Dendritic cell treated with granulocyte-macrophage colony-stimulating factor and Interleukin-4, amounts not matched to agents 40 ng/mL and 50 ng/mL, for 4 days (primary cell): ENCODE measurements at regions not wholly inside any gene's neighbourhood (a gene's known extent, or its start where the extent isn't known, plus 50 kb on each side); places are given as distances from the start of the nearest gene placed in this dataset.

ENCODE experiments used
- H3K27ac Mint-ChIP-seq: one replicate; pipeline ENCODE4 v1.8.0; 2022; ENCODE audit warnings: mild to moderate bottlenecking, mixed read lengths
- H3K27me3 Mint-ChIP-seq: one replicate; pipeline ENCODE4 v1.8.0; 2022; ENCODE audit warnings: mild to moderate bottlenecking, mixed read lengths
- H3K36me3 Mint-ChIP-seq: one replicate; pipeline ENCODE4 v1.8.0; 2022; ENCODE audit warnings: low read depth, mixed read lengths
- H3K4me1 Mint-ChIP-seq: one replicate; pipeline ENCODE4 v1.8.0; 2022; ENCODE audit warnings: low read depth, mixed read lengths
- H3K4me3 Mint-ChIP-seq: one replicate; pipeline ENCODE4 v1.8.0; 2022; ENCODE audit warnings: mild to moderate bottlenecking, moderate library complexity, mixed read lengths
- H3K9me3 Mint-ChIP-seq: one replicate; pipeline ENCODE4 v1.8.0; 2022; ENCODE audit warnings: mixed read lengths
- intact Hi-C: fragments of 100-400 bp; cut with micrococcal nuclease; formaldehyde crosslinking; loops from one replicate; pipeline ENCODE4 v1.15.0; 2022

DNA sequence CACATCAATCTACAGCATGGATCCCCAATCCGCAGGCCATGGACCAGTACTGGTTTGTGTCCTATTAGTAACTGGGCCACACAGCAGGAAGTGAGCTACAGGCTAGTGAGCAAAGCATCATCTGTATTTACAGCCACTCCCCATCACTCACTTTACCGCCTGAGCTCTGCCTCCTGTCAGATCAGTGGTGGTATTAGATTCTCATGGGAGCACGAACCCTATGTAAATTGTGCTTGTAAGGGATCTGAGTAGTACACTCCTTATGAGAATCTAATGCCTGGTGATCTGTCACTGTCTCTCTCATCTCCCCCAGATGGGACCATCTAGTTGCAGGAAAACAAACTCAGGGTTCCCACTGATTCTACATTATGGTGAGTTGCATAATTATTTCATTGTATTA lies 212.7 kb upstream of the FAM174A start:
- Mint-ChIP-seq H3K36me3 (no peaks in the 10 kb centered on the region), H3K4me3 (no peak overlapping the region), H3K9me3 (no peaks in the 10 kb centered on the region), H3K27ac (no peak overlapping the region), H3K4me1 (peaks cover 5% of the 10 kb centered on the region), H3K27me3 (no peaks in the 10 kb centered on the region)
- intact Hi-C loops, result no loop called here

DNA sequence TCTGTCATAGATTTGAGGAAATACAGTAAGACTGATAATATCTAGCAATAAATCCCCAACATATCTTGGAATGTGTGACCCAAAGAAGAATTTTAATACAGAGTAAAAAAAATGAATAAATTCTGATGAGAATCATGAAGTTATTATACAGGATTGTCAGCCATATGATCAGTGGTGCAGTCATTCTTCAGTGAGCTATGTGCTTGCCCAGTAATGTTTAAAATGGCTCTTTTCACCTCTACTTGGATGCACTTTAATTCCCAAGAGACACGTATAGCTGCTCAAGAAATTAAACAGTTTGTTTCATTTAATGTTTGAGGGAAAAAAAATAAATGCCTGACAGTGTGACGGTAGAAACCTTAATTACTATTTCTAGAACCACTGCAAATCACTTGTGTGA lies 215.3 kb upstream of the FAM174A start:
- peaks cover 5% of the 10 kb centered on the region for H3K4me1 Mint-ChIP-seq
- H3K36me3 Mint-ChIP-seq, result no peaks in the 10 kb centered on the region
- peaks cover 6% of the 10 kb centered on the region for H3K9me3 Mint-ChIP-seq
- intact Hi-C loops, result no loop called here
- no peak overlapping the region for H3K27ac Mint-ChIP-seq
- H3K27me3 Mint-ChIP-seq, result no peaks in the 10 kb centered on the region
- H3K4me3 Mint-ChIP-seq, result no peak overlapping the region

DNA sequence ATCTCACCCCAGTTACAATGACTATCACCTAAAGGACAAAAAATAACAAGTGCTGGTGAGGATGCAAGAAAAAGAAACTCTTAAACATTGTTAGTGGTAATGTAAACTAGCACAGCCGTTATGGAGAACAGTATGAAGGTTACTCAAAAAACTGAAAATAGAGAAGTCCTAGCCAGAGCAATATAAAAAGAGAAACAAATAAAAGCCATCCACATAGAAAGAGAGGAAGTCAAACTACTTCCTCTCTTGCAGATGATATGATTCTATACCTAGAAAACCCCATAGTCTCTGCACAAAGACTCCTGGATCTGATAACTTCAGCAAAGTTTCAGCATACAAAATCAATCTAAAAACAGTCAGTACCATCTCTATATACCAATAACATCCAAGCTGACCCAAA lies 221.5 kb upstream of the FAM174A start:
- Mint-ChIP-seq H3K9me3 (peaks cover 15% of the 10 kb centered on the region), H3K36me3 (no peaks in the 10 kb centered on the region), H3K4me1 (peaks cover 12% of the 10 kb centered on the region), H3K27me3 (peaks cover 7% of the 10 kb centered on the region), H3K4me3 (no peak overlapping the region), H3K27ac (no peak overlapping the region)
- intact Hi-C loops, result no loop called here

DNA sequence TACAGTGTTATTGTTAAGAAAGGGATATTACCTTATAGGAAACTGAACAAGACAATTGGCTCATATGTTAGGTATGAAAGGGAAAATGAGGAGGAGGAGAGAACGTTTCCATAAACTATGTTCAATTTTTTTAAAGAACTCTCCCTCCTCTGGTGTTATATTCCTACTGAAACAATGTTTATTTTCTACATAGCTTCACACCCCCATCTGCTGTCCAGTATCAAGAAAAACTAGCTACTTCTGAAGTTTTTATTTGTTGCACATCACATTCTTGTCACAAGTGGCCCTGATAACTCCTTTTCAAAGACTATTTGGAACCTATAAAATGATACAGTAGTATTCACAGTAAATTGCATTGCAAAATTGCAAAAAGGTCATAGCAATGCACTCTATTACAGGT lies 223.4 kb upstream of the FAM174A start:
- Mint-ChIP-seq H3K27ac (no peak overlapping the region), H3K9me3 (peaks cover 15% of the 10 kb centered on the region), H3K4me3 (no peak overlapping the region), H3K27me3 (peaks cover 9% of the 10 kb centered on the region), H3K36me3 (no peaks in the 10 kb centered on the region), H3K4me1 (peaks cover 7% of the 10 kb centered on the region)
- intact Hi-C loops, result no loop called here

DNA sequence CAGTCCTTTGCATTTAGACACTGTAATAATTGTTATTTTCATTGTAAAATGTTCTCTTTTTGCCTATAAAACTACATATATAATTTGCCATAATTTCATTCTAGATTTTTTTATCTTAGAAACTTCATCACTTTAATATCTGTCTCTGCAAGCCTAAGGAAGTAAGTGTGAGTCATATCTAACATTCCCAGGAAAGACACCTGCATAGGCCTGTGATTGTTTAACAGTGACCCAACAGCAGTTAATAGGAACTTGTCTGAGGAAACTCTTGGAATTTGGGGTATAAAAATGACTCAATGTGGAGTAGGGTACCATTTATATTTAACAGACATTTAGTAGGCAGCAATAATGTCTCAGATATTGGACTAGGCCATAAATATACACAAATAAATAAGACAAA lies 229.2 kb upstream of the FAM174A start:
- Mint-ChIP-seq H3K36me3 (no peaks in the 10 kb centered on the region), H3K27ac (no peak overlapping the region), H3K4me1 (no peaks in the 10 kb centered on the region), H3K4me3 (no peak overlapping the region), H3K27me3 (peaks cover 12% of the 10 kb centered on the region), H3K9me3 (no peaks in the 10 kb centered on the region)
- intact Hi-C loops, result no loop called here

DNA sequence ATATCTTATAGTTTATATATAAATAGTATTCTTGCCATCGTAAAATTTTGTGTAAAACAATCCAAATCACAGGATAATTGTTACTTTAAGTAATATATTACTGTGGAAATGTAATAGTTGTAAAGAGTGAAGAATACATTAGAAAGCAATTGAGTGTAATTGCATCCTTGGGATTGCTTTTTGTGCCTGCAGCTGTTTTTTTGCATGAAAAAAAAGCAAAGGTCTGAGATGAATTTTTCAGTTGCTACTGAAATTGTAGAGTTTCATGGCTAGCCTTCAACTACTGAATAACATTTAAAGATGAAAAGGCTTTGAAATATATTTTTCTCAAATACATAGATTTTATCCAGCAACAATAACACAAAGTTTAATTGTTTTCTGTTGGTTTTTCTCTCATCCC lies 232.0 kb upstream of the FAM174A start:
- H3K36me3 Mint-ChIP-seq, result no peaks in the 10 kb centered on the region
- peaks cover 13% of the 10 kb centered on the region for H3K4me1 Mint-ChIP-seq
- intact Hi-C loops, result no loop called here
- H3K4me3 Mint-ChIP-seq, result no peak overlapping the region
- no peaks in the 10 kb centered on the region for H3K9me3 Mint-ChIP-seq
- H3K27me3 Mint-ChIP-seq, result peaks cover 6% of the 10 kb centered on the region
- H3K27ac Mint-ChIP-seq, result no peak overlapping the region

- Mint-ChIP-seq H3K27me3 (no peaks in the 10 kb centered on the region), H3K27ac (no peak overlapping the region)
- intact Hi-C loops, result no loop called here
These were observed 235.9 kb upstream of the FAM174A start for GRCh38 chr5:100299261-100299660.

GRCh38 chr5:100276071-100276470 lies 259.1 kb upstream of the FAM174A start:
- H3K9me3 Mint-ChIP-seq, result no peaks in the 10 kb centered on the region
- intact Hi-C loops, result no loop called here
- no peaks in the 10 kb centered on the region for H3K36me3 Mint-ChIP-seq
- no peaks in the 10 kb centered on the region for H3K27me3 Mint-ChIP-seq
- H3K4me1 Mint-ChIP-seq, result no peaks in the 10 kb centered on the region
- H3K27ac Mint-ChIP-seq, result no peak overlapping the region
- H3K4me3 Mint-ChIP-seq, result no peak overlapping the region

More at GRCh38 chr5:100299261-100299660, 235.9 kb upstream of the FAM174A start:
- H3K4me1 Mint-ChIP-seq, result peaks cover 13% of the 10 kb centered on the region
- no peaks in the 10 kb centered on the region for H3K36me3 Mint-ChIP-seq
- H3K4me3 Mint-ChIP-seq, result no peak overlapping the region
- no peaks in the 10 kb centered on the region for H3K9me3 Mint-ChIP-seq

GRCh38 chr5:100275631-100276030 lies 259.5 kb upstream of the FAM174A start:
- Mint-ChIP-seq H3K27ac (no peak overlapping the region), H3K4me3 (no peak overlapping the region), H3K27me3 (no peaks in the 10 kb centered on the region), H3K9me3 (no peaks in the 10 kb centered on the region), H3K36me3 (no peaks in the 10 kb centered on the region), H3K4me1 (no peaks in the 10 kb centered on the region)
- intact Hi-C loops, result no loop called here

DNA sequence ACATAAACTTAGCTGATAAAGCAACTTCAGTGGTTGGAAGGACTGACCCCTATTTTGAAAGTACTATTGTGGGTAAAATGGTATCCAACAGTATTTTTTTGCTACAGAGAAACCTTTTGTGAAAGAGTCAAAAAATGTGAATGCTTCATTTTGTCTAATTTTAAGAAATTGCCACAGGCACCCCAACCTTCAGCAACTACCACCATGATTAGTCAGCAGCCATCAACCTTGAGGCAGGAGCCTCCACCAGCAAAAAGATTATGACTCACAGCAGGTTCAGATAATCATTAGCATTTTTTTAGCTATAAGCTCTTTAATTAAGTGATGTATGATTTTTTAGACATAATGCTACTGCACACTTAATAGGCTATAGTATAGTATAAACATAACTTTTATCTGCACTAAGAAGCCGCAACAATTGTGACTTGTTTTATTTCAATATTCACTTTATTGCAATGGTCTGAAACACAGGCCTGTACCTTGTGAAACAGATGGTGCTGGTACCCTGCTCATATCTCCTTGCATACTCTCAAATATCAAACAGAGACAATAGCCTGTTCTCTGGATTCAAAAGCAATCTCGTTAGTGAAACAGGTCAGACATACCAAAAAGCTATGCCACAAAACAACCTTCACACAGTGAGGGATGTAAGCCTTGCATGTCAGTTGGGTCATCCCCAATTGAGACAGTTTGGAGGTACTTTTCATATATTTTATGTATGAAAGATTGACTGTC lies 261.2 kb upstream of the FAM174A start:
- intact Hi-C loops, result no loop called here
- H3K27ac Mint-ChIP-seq, result no peak overlapping the region
- no peaks in the 10 kb centered on the region for H3K4me1 Mint-ChIP-seq
- no peaks in the 10 kb centered on the region for H3K9me3 Mint-ChIP-seq
- no peak overlapping the region for H3K4me3 Mint-ChIP-seq
- no peaks in the 10 kb centered on the region for H3K27me3 Mint-ChIP-seq
- H3K36me3 Mint-ChIP-seq, result no peaks in the 10 kb centered on the region

DNA sequence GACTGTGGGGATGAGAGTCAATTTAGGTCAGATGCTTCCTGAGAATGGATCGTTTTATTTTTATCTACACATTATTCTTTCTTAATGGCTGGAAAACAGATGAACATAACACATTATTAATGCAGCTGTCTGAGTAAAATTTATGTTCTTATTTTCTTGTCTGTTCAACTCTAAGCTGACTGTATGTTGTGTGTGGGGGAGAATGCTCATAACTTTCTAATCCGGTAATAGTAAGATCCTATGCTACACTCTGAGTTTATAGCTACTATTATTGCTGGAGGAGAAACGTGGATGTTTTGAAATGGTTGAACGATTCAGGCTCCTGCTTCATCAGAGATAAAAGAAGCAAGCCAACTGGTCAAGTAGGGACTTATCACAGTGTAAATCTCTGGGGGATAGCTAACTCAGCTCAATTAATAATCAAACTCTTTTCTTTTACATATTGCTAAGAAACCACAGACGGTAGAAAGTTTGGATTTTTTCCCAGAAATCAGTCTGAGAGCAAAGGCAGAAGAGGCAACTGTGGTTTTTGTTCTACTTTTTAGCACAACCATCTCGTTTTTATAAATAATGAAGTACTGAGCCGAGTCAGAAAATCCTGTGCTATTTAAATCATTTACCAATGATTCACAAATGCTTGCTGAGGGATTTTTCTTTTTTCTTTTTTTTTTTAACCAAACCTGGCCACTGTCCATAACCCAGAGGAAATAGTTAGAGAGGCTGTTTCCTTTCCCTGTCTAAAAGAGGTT lies 265.0 kb upstream of the FAM174A start:
- Mint-ChIP-seq H3K36me3 (no peaks in the 10 kb centered on the region), H3K9me3 (no peaks in the 10 kb centered on the region), H3K4me1 (no peaks in the 10 kb centered on the region), H3K27me3 (no peaks in the 10 kb centered on the region), H3K4me3 (no peak overlapping the region), H3K27ac (no peak overlapping the region)
- intact Hi-C loops, result no loop called here

DNA sequence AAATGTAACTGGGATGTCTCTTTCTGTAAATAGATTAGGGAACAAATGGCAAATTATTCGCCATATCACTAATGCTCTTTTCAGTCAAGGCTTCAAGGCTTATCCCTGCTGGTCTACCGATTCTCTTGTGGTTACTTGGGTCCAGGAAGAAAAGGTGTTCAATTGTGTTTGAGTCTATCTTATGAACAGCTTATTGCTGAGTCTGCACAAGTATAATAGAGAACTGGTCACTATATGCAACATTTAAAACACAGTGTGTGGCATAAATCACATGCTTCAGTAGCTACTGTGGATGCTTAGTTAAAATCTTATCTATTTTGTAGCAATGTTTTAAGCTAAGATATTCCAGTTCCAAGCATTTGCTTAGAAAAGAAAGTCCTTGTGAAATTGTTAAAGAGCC lies 274.2 kb upstream of the FAM174A start:
- no peak overlapping the region for H3K27ac Mint-ChIP-seq
- no peaks in the 10 kb centered on the region for H3K4me1 Mint-ChIP-seq
- peaks cover 7% of the 10 kb centered on the region for H3K9me3 Mint-ChIP-seq
- H3K4me3 Mint-ChIP-seq, result no peak overlapping the region
- no peaks in the 10 kb centered on the region for H3K27me3 Mint-ChIP-seq
- no peaks in the 10 kb centered on the region for H3K36me3 Mint-ChIP-seq
- intact Hi-C loops, result no loop called here

- Mint-ChIP-seq H3K9me3 (peaks cover 29% of the 10 kb centered on the region), H3K4me1 (no peaks in the 10 kb centered on the region), H3K36me3 (no peaks in the 10 kb centered on the region), H3K27ac (no peak overlapping the region), H3K27me3 (no peaks in the 10 kb centered on the region), H3K4me3 (no peak overlapping the region)
- intact Hi-C loops, result no loop called here
These were observed 282.2 kb upstream of the FAM174A start for GRCh38 chr5:100252944-100253343.

DNA sequence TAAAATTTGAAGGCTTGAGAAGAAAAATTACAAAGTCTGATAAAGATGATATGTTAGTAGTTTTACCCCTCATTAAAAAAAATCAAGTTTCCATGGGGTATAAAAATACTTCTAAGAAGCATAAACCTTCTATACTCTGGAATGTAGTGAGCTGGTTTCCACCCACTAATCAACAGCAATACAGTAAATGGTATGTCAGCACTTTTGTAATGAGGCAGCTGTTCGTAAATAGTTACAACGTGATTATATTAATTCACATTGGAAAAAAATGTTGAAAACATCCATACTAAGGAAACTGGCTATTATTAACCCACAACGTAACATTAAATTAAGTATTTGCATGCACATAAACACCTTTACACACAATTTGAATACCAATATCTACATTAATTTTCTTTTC lies 283.1 kb upstream of the FAM174A start:
- no peak overlapping the region for H3K4me3 Mint-ChIP-seq
- H3K27me3 Mint-ChIP-seq, result no peaks in the 10 kb centered on the region
- intact Hi-C loops, result no loop called here
- no peaks in the 10 kb centered on the region for H3K36me3 Mint-ChIP-seq
- no peaks in the 10 kb centered on the region for H3K4me1 Mint-ChIP-seq
- H3K27ac Mint-ChIP-seq, result no peak overlapping the region
- H3K9me3 Mint-ChIP-seq, result peaks cover 29% of the 10 kb centered on the region

GRCh38 chr5:100249884-100250269 lies 285.3 kb upstream of the FAM174A start:
- H3K36me3 Mint-ChIP-seq, result no peaks in the 10 kb centered on the region
- no peak overlapping the region for H3K4me3 Mint-ChIP-seq
- intact Hi-C loops, result no loop called here
- H3K4me1 Mint-ChIP-seq, result no peaks in the 10 kb centered on the region
- peaks cover 29% of the 10 kb centered on the region for H3K9me3 Mint-ChIP-seq
- H3K27ac Mint-ChIP-seq, result no peak overlapping the region
- no peaks in the 10 kb centered on the region for H3K27me3 Mint-ChIP-seq
